ENCODE measurements at regions not wholly inside any gene's neighbourhood (a gene's known extent, or its start where the extent isn't known, plus 50 kb on each side); places are given as distances from the start of the nearest gene placed in this dataset.
"Not testable (repeated sequence)": the region's sequence is repeated elsewhere in the genome, so short reads cannot be mapped to it uniquely, and the experiment has no call there.

- Histone ChIP-seq H3K9ac (ENCODE audit: low read depth in 1 of 2, low read length in 2 of 2) (no peak overlapping the region), H3K9me3 (ENCODE audit: control insufficient read depth in 2 of 2, low read length in 2 of 2) (no peaks in the 10 kb centered on the region), H3K4me3 (ENCODE audit: low read length in 2 of 2) (no peak overlapping the region), H3K27ac (ENCODE audit: low read depth in 2 of 2, low read length in 2 of 2) (no peak overlapping the region), H3K4me1 (ENCODE audit: control insufficient read depth in 2 of 2, insufficient read depth in 2 of 2, low read length in 2 of 2) (no peaks in the 10 kb centered on the region), H3K27me3 (ENCODE audit: control insufficient read depth in 2 of 2, insufficient read depth in 2 of 2, low read length in 2 of 2) (no peaks in the 10 kb centered on the region), H3K36me3 (ENCODE audit: control insufficient read depth in 2 of 2, insufficient read depth in 2 of 2, low read length in 2 of 2) (no peaks in the 10 kb centered on the region)
Measured at GRCh38 chr4:96429657-96430056, 589.8 kb downstream of the PDHA2 start.

GRCh38 chr4:96431094-96431493 lies 591.2 kb downstream of the PDHA2 start:
- H3K4me1 ChIP-seq (ENCODE audit: control insufficient read depth in 2 of 2, insufficient read depth in 2 of 2, low read length in 2 of 2) = no peaks in the 10 kb centered on the region
- no peak overlapping the region for H3K4me3 ChIP-seq (ENCODE audit: low read length in 2 of 2)
- no peak overlapping the region for H3K27ac ChIP-seq (ENCODE audit: low read depth in 2 of 2, low read length in 2 of 2)
- no peak overlapping the region for H3K9ac ChIP-seq (ENCODE audit: low read depth in 1 of 2, low read length in 2 of 2)
- H3K9me3 ChIP-seq (ENCODE audit: control insufficient read depth in 2 of 2, low read length in 2 of 2) = no peaks in the 10 kb centered on the region
- H3K27me3 ChIP-seq (ENCODE audit: control insufficient read depth in 2 of 2, insufficient read depth in 2 of 2, low read length in 2 of 2) = no peaks in the 10 kb centered on the region
- no peaks in the 10 kb centered on the region for H3K36me3 ChIP-seq (ENCODE audit: control insufficient read depth in 2 of 2, insufficient read depth in 2 of 2, low read length in 2 of 2)

GRCh38 chr4:96448315-96448872 lies 608.5 kb downstream of the PDHA2 start:
- H3K9ac ChIP-seq (ENCODE audit: low read depth in 1 of 2, low read length in 2 of 2) = no peak overlapping the region
- H3K36me3 ChIP-seq (ENCODE audit: control insufficient read depth in 2 of 2, insufficient read depth in 2 of 2, low read length in 2 of 2) = no peaks in the 10 kb centered on the region
- peaks cover 2 to 3% of the 10 kb centered on the region in 2 donors for H3K9me3 ChIP-seq (ENCODE audit: control insufficient read depth in 2 of 2, low read length in 2 of 2)
- no peaks in the 10 kb centered on the region for H3K4me1 ChIP-seq (ENCODE audit: control insufficient read depth in 2 of 2, insufficient read depth in 2 of 2, low read length in 2 of 2)
- no peak overlapping the region for H3K4me3 ChIP-seq (ENCODE audit: low read length in 2 of 2)
- H3K27me3 ChIP-seq (ENCODE audit: control insufficient read depth in 2 of 2, insufficient read depth in 2 of 2, low read length in 2 of 2) = no peaks in the 10 kb centered on the region
- H3K27ac ChIP-seq (ENCODE audit: low read depth in 2 of 2, low read length in 2 of 2) = no peak overlapping the region

- Histone ChIP-seq H3K9me3 (ENCODE audit: control insufficient read depth in 2 of 2, low read length in 2 of 2) (no peaks in the 10 kb centered on the region), H3K4me1 (ENCODE audit: control insufficient read depth in 2 of 2, insufficient read depth in 2 of 2, low read length in 2 of 2) (no peaks in the 10 kb centered on the region), H3K36me3 (ENCODE audit: control insufficient read depth in 2 of 2, insufficient read depth in 2 of 2, low read length in 2 of 2) (no peaks in the 10 kb centered on the region), H3K27ac (ENCODE audit: low read depth in 2 of 2, low read length in 2 of 2) (no peak overlapping the region), H3K4me3 (ENCODE audit: low read length in 2 of 2) (no peak overlapping the region), H3K27me3 (ENCODE audit: control insufficient read depth in 2 of 2, insufficient read depth in 2 of 2, low read length in 2 of 2) (no peaks in the 10 kb centered on the region), H3K9ac (ENCODE audit: low read depth in 1 of 2, low read length in 2 of 2) (no peak overlapping the region)
Measured at GRCh38 chr4:96455045-96455720, 615.3 kb downstream of the PDHA2 start.

GRCh38 chr4:96458031-96458430 lies 618.1 kb downstream of the PDHA2 start:
- H3K27ac ChIP-seq (ENCODE audit: low read depth in 2 of 2, low read length in 2 of 2); H3K36me3 ChIP-seq (ENCODE audit: control insufficient read depth in 2 of 2, insufficient read depth in 2 of 2, low read length in 2 of 2); H3K4me1 ChIP-seq (ENCODE audit: control insufficient read depth in 2 of 2, insufficient read depth in 2 of 2, low read length in 2 of 2); H3K9me3 ChIP-seq (ENCODE audit: control insufficient read depth in 2 of 2, low read length in 2 of 2); H3K9ac ChIP-seq (ENCODE audit: low read depth in 1 of 2, low read length in 2 of 2); H3K27me3 ChIP-seq (ENCODE audit: control insufficient read depth in 2 of 2, insufficient read depth in 2 of 2, low read length in 2 of 2); H3K4me3 ChIP-seq (ENCODE audit: low read length in 2 of 2): not testable (repeated sequence)

- H3K36me3 ChIP-seq (ENCODE audit: control insufficient read depth in 2 of 2, insufficient read depth in 2 of 2, low read length in 2 of 2) = no peaks in the 10 kb centered on the region
- H3K9ac ChIP-seq (ENCODE audit: low read depth in 1 of 2, low read length in 2 of 2) = no peak overlapping the region
- no peaks in the 10 kb centered on the region for H3K4me1 ChIP-seq (ENCODE audit: control insufficient read depth in 2 of 2, insufficient read depth in 2 of 2, low read length in 2 of 2)
- H3K27ac ChIP-seq (ENCODE audit: low read depth in 2 of 2, low read length in 2 of 2) = no peak overlapping the region
- no peak overlapping the region for H3K4me3 ChIP-seq (ENCODE audit: low read length in 2 of 2)
- no peaks in the 10 kb centered on the region for H3K27me3 ChIP-seq (ENCODE audit: control insufficient read depth in 2 of 2, insufficient read depth in 2 of 2, low read length in 2 of 2)
- H3K9me3 ChIP-seq (ENCODE audit: control insufficient read depth in 2 of 2, low read length in 2 of 2) = no peaks in the 10 kb centered on the region
Measured at GRCh38 chr4:96459105-96459504, 619.2 kb downstream of the PDHA2 start.

GRCh38 chr4:96465834-96466233 lies 625.9 kb downstream of the PDHA2 start:
- H3K36me3 ChIP-seq (ENCODE audit: control insufficient read depth in 2 of 2, insufficient read depth in 2 of 2, low read length in 2 of 2) = no peaks in the 10 kb centered on the region
- H3K9ac ChIP-seq (ENCODE audit: low read depth in 1 of 2, low read length in 2 of 2) = no peak overlapping the region
- no peaks in the 10 kb centered on the region for H3K27me3 ChIP-seq (ENCODE audit: control insufficient read depth in 2 of 2, insufficient read depth in 2 of 2, low read length in 2 of 2)
- no peaks in the 10 kb centered on the region for H3K9me3 ChIP-seq (ENCODE audit: control insufficient read depth in 2 of 2, low read length in 2 of 2)
- H3K4me3 ChIP-seq (ENCODE audit: low read length in 2 of 2) = no peak overlapping the region
- H3K27ac ChIP-seq (ENCODE audit: low read depth in 2 of 2, low read length in 2 of 2) = no peak overlapping the region
- H3K4me1 ChIP-seq (ENCODE audit: control insufficient read depth in 2 of 2, insufficient read depth in 2 of 2, low read length in 2 of 2) = no peaks in the 10 kb centered on the region

GRCh38 chr4:96471956-96472867 lies 632.3 kb downstream of the PDHA2 start:
- no peak overlapping the region for H3K9ac ChIP-seq (ENCODE audit: low read depth in 1 of 2, low read length in 2 of 2)
- no peaks in the 10 kb centered on the region for H3K9me3 ChIP-seq (ENCODE audit: control insufficient read depth in 2 of 2, low read length in 2 of 2)
- H3K36me3 ChIP-seq (ENCODE audit: control insufficient read depth in 2 of 2, insufficient read depth in 2 of 2, low read length in 2 of 2) = no peaks in the 10 kb centered on the region
- H3K27me3 ChIP-seq (ENCODE audit: control insufficient read depth in 2 of 2, insufficient read depth in 2 of 2, low read length in 2 of 2) = no peaks in the 10 kb centered on the region
- H3K4me1 ChIP-seq (ENCODE audit: control insufficient read depth in 2 of 2, insufficient read depth in 2 of 2, low read length in 2 of 2) = no peaks in the 10 kb centered on the region
- no peak overlapping the region for H3K4me3 ChIP-seq (ENCODE audit: low read length in 2 of 2)
- H3K27ac ChIP-seq (ENCODE audit: low read depth in 2 of 2, low read length in 2 of 2) = no peak overlapping the region

- Histone ChIP-seq H3K36me3 (ENCODE audit: control insufficient read depth in 2 of 2, insufficient read depth in 2 of 2, low read length in 2 of 2) (no peaks in the 10 kb centered on the region), H3K27me3 (ENCODE audit: control insufficient read depth in 2 of 2, insufficient read depth in 2 of 2, low read length in 2 of 2) (no peaks in the 10 kb centered on the region), H3K9ac (ENCODE audit: low read depth in 1 of 2, low read length in 2 of 2) (no peak overlapping the region), H3K4me1 (ENCODE audit: control insufficient read depth in 2 of 2, insufficient read depth in 2 of 2, low read length in 2 of 2) (no peaks in the 10 kb centered on the region), H3K4me3 (ENCODE audit: low read length in 2 of 2) (no peak overlapping the region), H3K9me3 (ENCODE audit: control insufficient read depth in 2 of 2, low read length in 2 of 2) (no peaks in the 10 kb centered on the region), H3K27ac (ENCODE audit: low read depth in 2 of 2, low read length in 2 of 2) (no peak overlapping the region)
Measured at GRCh38 chr4:96473246-96473645, 633.4 kb downstream of the PDHA2 start.

- no peaks in the 10 kb centered on the region for H3K27me3 ChIP-seq (ENCODE audit: control insufficient read depth in 2 of 2, insufficient read depth in 2 of 2, low read length in 2 of 2)
- H3K27ac ChIP-seq (ENCODE audit: low read depth in 2 of 2, low read length in 2 of 2) = no peak overlapping the region
- H3K36me3 ChIP-seq (ENCODE audit: control insufficient read depth in 2 of 2, insufficient read depth in 2 of 2, low read length in 2 of 2) = no peaks in the 10 kb centered on the region
- H3K9me3 ChIP-seq (ENCODE audit: control insufficient read depth in 2 of 2, low read length in 2 of 2) = no peaks in the 10 kb centered on the region
- no peaks in the 10 kb centered on the region for H3K4me1 ChIP-seq (ENCODE audit: control insufficient read depth in 2 of 2, insufficient read depth in 2 of 2, low read length in 2 of 2)
- no peak overlapping the region for H3K4me3 ChIP-seq (ENCODE audit: low read length in 2 of 2)
- no peak overlapping the region for H3K9ac ChIP-seq (ENCODE audit: low read depth in 1 of 2, low read length in 2 of 2)
Measured at GRCh38 chr4:96483308-96484030, 643.6 kb downstream of the PDHA2 start.
